GM12891 (cell line): ENCODE measurements at regions not wholly inside any gene's neighbourhood (a gene's known extent, or its start where the extent isn't known, plus 50 kb on each side); places are given as distances from the start of the nearest gene placed in this dataset.

Source experiments
- DNase-seq: peaks from one replicate; pipeline ENCODE4 v3.0.0; 2011; ENCODE audit warnings: low spot score; ENCODE audit not compliant: insufficient read length
- FAIRE-seq: peaks from 2 replicates; lab custom pipeline; 2011; peaks lifted over from hg19 to GRCh38; lab: Jason Lieb, UNC
- PAX5 ChIP-seq: IDR thresholded peaks from 2 replicates; pipeline ENCODE4 v1.6.1; 2011; ENCODE audit warnings: low read length, moderate library complexity, mild to moderate bottlenecking; ENCODE audit not compliant: insufficient read depth, severe bottlenecking
- POLR2A ChIP-seq: IDR thresholded peaks from 2 replicates; pipeline ENCODE4 v1.6.1; 2011; ENCODE audit warnings: low read depth, low read length, control low read depth
- POLR2AphosphoS5 ChIP-seq: IDR thresholded peaks from 2 replicates; pipeline ENCODE4 v1.6.1; 2011; ENCODE audit warnings: low read depth, low read length, control low read depth
- POU2F2 ChIP-seq: IDR thresholded peaks from 2 replicates; pipeline ENCODE4 v1.6.1; 2011; ENCODE audit warnings: low read depth, mild to moderate bottlenecking, control low read depth, low read length, moderate library complexity
- SPI1 ChIP-seq: IDR thresholded peaks from 2 replicates; pipeline ENCODE4 v1.6.1; 2011; ENCODE audit warnings: low read depth, low read length, control low read depth
- TAF1 ChIP-seq: IDR thresholded peaks from 2 replicates; pipeline ENCODE4 v1.6.1; 2011; ENCODE audit warnings: low read depth, low read length, control low read depth

DNA sequence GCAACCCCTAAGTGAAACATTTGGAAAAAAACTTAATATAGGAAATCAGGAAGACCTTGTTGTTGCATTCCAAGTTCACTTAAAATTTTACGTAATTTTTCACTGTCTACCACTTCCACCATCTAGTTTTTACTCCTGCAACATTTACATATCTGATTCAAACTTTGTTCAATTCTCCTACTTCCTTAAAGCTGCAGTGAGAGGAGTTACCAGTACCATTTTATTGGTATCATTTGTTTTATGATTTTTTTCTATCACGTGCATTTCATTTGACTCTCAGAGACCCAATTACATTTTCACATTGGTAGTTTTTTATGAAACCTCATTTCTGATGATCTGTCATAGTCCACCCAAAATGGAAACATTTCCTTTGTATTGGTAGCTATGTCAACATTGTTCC is 284.9 kb upstream of the MDFIC2 start:
- FAIRE-seq: no peak
- TF ChIP-seq POLR2AphosphoS5: no peak
- no peak for TF ChIP-seq POLR2A
- no peak for TF ChIP-seq TAF1
- no peak for TF ChIP-seq POU2F2
- TF ChIP-seq SPI1: no peak
- TF ChIP-seq PAX5: no peak

DNA sequence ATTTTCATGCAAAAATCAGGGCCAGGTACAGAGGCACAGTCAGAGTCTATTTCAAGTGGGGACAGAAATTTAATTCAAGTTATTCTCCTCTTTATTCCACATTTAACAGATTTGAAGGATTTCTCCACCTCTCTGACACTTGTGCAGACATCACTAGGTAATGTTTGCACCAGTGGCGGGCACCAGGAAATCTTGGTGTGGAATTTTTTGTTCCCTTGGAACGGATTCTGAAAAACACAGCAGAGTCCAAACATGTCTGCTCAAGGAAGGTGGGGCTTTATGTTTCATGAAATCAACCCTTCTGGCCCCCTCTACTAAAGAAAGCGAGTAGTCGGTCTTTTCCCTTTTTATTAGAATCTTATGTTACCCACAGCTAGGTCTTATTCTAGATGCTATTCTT is 271.2 kb upstream of the MDFIC2 start:
- DNase-seq: no peak
- no peak for FAIRE-seq
- no peak for TF ChIP-seq PAX5
- TF ChIP-seq SPI1: no peak
- no peak for TF ChIP-seq TAF1
- no peak for TF ChIP-seq POU2F2
- TF ChIP-seq POLR2A: no peak
- TF ChIP-seq POLR2AphosphoS5: no peak

More for the DNA sequence above, 284.9 kb upstream of the MDFIC2 start:
- no peak for DNase-seq

DNA sequence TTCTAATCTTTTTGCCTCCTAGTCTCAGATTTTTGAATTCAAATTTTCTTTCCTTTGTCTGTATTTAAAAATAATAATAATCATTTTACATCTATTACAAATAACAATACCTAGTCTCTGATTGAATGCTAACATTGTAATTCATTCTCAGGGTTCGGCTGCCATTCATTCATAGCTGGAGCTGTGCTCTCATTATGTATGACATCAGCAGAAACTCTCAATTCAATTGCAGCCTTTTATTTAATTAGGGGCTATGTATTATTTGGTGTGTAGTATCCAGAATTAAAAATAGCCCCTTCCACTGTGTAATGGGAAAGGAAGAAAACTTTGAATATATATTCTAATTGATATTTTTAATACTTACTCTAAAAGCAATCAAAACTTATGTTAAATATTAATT is 270.4 kb upstream of the MDFIC2 start:
- FAIRE-seq (no peak), DNase-seq (no peak)
- TF ChIP-seq POLR2A: no peak
- TF ChIP-seq POU2F2: no peak
- TF ChIP-seq TAF1: no peak
- no peak for TF ChIP-seq PAX5
- no peak for TF ChIP-seq SPI1
- no peak for TF ChIP-seq POLR2AphosphoS5

DNA sequence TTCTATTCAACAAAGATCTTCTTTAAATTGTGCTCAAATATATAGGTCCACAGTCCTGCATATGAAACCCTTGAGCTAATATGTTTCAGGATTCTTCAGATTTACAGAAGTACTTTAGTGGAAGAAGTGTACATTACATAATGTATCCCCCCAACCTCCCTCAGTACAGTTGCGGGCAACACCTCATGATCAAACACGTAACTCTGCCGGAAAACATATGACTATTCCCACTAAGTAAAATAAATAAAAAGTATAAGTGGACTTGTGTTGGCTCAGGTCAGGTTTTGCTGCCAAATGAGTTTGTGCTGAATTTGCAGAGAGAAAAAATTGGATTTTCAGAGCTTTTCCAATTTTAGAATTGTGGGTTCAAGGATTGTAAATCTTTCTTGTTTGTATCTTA is 267.6 kb upstream of the MDFIC2 start:
- FAIRE-seq (no peak), DNase-seq (no peak)
- TF ChIP-seq TAF1: no peak

DNA sequence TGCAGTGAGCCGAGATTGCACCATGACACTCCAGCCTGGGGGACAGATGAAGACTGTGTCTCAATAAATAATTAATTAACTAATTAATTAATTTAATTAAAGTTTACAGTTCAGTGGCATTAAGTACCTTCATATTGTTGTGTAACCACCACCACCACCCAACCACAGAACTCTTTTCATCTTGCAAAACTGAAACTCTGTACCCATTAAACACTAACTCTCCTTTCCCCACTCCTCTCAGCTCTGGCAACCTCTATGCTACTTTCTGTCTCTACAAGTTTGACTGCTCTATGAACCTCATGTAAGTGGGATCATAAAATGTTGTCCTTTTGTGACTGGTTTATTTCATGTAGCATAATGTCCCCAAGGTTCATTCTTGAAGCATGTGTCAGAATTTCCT is 259.3 kb upstream of the MDFIC2 start:
- no peak for TF ChIP-seq PAX5
- FAIRE-seq (no peak), DNase-seq (no peak)

DNA sequence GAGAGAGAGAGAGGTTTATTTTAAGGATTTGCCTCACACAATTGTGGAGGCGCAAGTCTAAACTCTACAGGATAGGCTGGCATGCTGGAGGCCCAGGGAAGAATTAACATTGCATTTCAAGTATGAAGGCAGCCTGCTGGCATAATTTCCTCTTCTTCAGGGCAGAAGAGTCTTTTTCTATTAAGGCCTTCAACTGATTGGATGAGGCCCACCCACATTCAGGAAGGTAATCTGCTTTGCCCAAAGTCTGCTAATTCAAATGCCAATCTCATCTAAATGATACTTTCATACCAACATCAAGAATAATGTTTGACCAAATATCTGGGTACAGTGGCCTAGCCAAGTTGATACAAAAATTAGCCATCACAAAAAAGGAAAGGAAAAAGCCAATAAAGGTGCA is 258.1 kb upstream of the MDFIC2 start:
- DNase-seq: no peak
- FAIRE-seq: no peak
- no peak for TF ChIP-seq POLR2AphosphoS5
- TF ChIP-seq POLR2A: no peak
- no peak for TF ChIP-seq PAX5
- no peak for TF ChIP-seq SPI1
- TF ChIP-seq TAF1: no peak
- TF ChIP-seq POU2F2: no peak

DNA sequence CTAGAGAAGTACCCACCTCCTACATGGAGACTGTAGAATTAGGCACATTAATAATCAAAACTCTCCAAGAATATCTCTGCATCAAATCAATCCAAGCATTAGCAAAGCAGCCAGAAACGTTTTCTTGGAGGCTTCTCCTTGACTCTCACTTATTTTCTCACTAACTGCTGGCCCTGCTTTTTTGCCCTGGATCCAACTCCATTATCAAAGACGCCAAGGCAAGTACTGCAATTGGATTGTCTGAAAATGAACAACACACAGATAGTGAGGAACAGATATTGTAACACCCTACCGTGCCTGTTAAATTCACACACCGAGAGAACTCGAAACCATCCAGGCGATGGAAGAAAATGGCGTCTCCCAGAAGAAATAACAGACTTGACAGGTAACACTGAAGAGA is 256.2 kb upstream of the MDFIC2 start:
- FAIRE-seq (no peak), DNase-seq (no peak)
- TF ChIP-seq TAF1: no peak
- no peak for TF ChIP-seq POU2F2
- TF ChIP-seq PAX5: no peak
- TF ChIP-seq POLR2AphosphoS5: no peak
- no peak for TF ChIP-seq SPI1
- no peak for TF ChIP-seq POLR2A

DNA sequence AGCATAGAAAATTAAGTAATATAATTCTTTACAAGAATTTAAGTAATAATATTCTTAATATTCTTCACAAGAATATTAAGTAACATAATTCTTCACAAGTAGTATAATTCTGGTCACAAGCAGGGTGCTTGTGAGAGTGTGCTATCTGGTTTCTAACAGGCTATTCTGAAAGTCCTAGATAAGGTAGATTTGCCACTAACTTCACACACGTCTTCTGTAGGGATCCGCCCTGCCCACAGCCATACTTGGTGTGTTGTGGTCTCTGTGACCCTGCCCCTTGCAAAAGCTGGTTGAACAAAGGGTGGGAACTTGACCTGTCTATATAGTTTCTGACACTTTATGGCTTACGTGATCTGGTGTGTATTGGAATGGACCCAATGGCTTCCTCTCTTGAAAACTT is 253.4 kb upstream of the MDFIC2 start:
- no peak for DNase-seq
- FAIRE-seq: no peak
- no peak for TF ChIP-seq POU2F2
- no peak for TF ChIP-seq TAF1
- no peak for TF ChIP-seq PAX5
- TF ChIP-seq SPI1: no peak
- TF ChIP-seq POLR2A: no peak
- no peak for TF ChIP-seq POLR2AphosphoS5

DNA sequence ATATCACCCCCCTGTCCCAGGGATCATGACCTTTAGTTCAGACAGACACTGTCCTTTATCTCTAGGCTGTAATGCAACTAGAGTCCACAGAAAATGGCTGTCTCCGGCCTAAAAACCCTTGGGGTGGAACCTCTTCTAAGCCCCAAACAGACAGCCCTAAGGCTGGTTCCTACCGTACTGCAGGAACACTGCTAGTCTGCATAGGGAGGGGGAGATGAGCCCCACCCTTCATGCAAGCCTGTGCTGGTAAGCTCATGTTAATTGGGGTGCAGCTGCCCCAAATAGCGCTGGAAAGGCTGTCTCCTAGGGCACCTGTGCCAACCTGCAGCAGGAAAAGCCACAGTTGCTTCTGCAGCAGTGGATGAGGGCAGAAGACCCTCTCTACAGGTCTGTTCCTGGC is 252.1 kb upstream of the MDFIC2 start:
- no peak for DNase-seq
- TF ChIP-seq SPI1: no peak
- TF ChIP-seq POU2F2: no peak
- TF ChIP-seq TAF1: no peak
- no peak for TF ChIP-seq PAX5
- TF ChIP-seq POLR2AphosphoS5: no peak
- TF ChIP-seq POLR2A: no peak
- FAIRE-seq: no peak

DNA sequence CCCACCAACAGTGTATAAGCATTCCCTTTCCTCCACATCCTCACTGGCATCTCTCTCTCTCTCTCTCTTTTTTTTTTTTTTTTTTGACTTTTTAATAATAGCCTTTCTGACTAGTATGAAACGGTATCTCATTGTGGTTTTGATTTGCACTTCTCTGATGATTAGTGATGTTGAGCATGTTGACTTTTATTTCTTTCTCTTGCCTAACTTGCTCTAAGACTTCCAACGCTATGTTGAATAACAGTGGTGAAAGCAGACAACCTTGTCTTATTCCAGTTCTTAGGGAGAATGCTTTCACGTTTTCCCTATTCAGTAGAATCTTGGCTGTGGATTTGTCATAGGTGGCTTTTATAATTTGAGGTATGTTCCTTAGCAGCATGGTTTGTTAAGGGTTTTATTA is 249.4 kb upstream of the MDFIC2 start:
- TF ChIP-seq TAF1 (no peak), PAX5 (no peak), POLR2A (no peak), SPI1 (no peak), POU2F2 (no peak), POLR2AphosphoS5 (no peak)
- no peak for FAIRE-seq

DNA sequence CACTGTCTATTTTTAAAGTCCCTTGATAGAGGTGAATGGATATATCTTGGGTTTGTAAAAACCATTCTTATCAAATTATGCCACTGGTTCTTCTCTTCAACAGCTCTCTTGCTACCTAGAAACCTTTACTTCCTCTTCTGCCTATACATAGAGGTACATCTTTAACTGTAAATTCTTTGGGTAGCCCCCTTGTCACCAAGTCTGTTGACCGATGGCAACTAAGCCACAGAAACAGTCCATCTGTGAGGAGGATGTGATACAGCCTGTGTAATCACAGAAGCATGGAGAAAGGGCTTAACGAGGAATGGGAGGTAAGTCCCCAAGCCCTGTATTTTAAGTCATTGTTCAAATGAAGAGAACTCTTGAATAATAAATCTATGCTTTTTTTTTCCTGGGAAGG is 246.5 kb upstream of the MDFIC2 start:
- no peak for DNase-seq
- FAIRE-seq: no peak
- TF ChIP-seq SPI1 (no peak), POLR2A (no peak), POU2F2 (no peak), TAF1 (no peak), PAX5 (no peak), POLR2AphosphoS5 (no peak)

More for the DNA sequence above, 249.4 kb upstream of the MDFIC2 start:
- DNase-seq: no peak

DNA sequence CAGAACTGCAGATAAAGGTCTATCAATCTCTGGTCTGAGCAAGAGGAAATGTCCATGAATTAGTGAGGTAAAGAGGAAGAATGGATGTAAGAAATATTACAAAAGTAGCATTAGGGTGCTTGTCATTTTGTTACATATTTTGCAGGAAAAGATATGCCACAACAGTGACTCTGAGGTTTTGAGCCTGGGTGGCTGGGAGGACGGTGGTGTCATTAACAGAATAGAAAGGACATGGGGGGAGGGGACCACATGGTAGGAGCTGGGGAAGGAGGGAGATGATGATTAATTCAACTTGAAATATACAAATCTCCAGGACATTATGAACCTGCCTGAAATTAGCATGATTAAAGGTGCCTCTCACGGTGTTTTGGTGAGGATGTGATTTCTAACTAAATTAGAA is 245.5 kb upstream of the MDFIC2 start:
- TF ChIP-seq PAX5: no peak
- no peak for TF ChIP-seq SPI1
- no peak for TF ChIP-seq POU2F2
- TF ChIP-seq POLR2A: no peak
- TF ChIP-seq POLR2AphosphoS5: no peak
- TF ChIP-seq TAF1: no peak
- DNase-seq (no peak), FAIRE-seq (no peak)
